ENCODE measurements at regions not wholly inside any gene's neighbourhood (a gene's known extent, or its start where the extent isn't known, plus 50 kb on each side); places are given as distances from the start of the nearest gene placed in this dataset.

DNA sequence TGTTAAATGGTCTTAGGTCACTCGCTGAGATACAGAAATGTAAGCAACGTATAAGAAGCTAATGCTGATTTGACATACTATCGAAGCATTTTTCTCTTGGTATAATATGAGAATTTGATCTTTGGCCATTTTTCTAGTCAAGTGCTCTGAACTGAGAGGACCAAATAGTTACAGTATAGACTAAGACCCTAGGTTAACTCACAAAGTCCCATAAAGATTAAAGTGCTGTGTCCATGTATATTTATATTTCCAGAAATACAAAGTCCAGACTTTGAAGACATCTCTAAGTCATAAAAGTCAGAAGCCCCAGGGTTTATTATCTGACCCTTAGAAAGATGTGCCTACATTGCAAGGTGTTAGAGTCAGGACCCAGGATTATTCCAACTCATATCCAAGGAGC, 752.4 kb upstream of the COX7C start:
- TF ChIP-seq, protein P1, sequence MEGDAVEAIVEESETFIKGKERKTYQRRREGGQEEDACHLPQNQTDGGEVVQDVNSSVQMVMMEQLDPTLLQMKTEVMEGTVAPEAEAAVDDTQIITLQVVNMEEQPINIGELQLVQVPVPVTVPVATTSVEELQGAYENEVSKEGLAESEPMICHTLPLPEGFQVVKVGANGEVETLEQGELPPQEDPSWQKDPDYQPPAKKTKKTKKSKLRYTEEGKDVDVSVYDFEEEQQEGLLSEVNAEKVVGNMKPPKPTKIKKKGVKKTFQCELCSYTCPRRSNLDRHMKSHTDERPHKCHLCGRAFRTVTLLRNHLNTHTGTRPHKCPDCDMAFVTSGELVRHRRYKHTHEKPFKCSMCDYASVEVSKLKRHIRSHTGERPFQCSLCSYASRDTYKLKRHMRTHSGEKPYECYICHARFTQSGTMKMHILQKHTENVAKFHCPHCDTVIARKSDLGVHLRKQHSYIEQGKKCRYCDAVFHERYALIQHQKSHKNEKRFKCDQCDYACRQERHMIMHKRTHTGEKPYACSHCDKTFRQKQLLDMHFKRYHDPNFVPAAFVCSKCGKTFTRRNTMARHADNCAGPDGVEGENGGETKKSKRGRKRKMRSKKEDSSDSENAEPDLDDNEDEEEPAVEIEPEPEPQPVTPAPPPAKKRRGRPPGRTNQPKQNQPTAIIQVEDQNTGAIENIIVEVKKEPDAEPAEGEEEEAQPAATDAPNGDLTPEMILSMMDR (IDR thresholded peaks at IDR 0.05): no peak
- TF ChIP-seq POLR2AphosphoS5 (IDR thresholded peaks at IDR 0.05; ENCODE audit: low read depth, low read length) (no peak), SIN3A (IDR thresholded peaks at IDR 0.05; ENCODE audit: borderline replicate concordance, insufficient read depth, low read depth, low read length) (no peak), TCF7L2 (IDR thresholded peaks at IDR 0.05; ENCODE audit: low read depth, low read length) (no peak)
- TF ChIP-seq, protein P2, sequence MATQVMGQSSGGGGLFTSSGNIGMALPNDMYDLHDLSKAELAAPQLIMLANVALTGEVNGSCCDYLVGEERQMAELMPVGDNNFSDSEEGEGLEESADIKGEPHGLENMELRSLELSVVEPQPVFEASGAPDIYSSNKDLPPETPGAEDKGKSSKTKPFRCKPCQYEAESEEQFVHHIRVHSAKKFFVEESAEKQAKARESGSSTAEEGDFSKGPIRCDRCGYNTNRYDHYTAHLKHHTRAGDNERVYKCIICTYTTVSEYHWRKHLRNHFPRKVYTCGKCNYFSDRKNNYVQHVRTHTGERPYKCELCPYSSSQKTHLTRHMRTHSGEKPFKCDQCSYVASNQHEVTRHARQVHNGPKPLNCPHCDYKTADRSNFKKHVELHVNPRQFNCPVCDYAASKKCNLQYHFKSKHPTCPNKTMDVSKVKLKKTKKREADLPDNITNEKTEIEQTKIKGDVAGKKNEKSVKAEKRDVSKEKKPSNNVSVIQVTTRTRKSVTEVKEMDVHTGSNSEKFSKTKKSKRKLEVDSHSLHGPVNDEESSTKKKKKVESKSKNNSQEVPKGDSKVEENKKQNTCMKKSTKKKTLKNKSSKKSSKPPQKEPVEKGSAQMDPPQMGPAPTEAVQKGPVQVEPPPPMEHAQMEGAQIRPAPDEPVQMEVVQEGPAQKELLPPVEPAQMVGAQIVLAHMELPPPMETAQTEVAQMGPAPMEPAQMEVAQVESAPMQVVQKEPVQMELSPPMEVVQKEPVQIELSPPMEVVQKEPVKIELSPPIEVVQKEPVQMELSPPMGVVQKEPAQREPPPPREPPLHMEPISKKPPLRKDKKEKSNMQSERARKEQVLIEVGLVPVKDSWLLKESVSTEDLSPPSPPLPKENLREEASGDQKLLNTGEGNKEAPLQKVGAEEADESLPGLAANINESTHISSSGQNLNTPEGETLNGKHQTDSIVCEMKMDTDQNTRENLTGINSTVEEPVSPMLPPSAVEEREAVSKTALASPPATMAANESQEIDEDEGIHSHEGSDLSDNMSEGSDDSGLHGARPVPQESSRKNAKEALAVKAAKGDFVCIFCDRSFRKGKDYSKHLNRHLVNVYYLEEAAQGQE (IDR thresholded peaks at IDR 0.05; ENCODE audit: insufficient read depth in 1 of 2, low read depth in 2 of 2, low read length in 1 of 2): no peak

All from Panc1 (cell line).